ENCODE measurements at regions not wholly inside any gene's neighbourhood (a gene's known extent, or its start where the extent isn't known, plus 50 kb on each side); places are given as distances from the start of the nearest gene placed in this dataset.

- in situ Hi-C loops (cut with HindIII; ENCODE audit: low sequenced_read_pairs), result no loop called here
Observed at GRCh38 chr3:34277110-34277509, 478.7 kb downstream of the PDCD6IP start.

DNA sequence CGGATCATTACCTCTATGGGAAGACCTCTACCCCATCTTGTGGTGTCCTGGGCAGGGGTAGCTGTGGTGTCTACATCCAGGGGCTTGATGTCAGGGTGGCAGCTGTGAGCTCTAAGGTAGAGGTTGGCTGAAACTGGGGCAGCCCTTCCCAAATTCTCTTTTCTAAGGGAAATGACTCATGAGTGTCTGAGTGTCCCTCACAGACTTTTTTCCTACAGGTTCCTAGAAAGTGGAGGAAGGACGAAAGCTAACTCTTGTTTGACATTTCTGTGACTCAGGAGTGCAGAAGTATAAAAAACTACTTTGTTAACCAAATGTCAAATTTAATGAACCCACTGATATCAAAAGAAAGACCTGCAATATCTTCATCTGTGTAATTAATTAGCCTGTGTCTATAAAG is 481.5 kb downstream of the PDCD6IP start:
- in situ Hi-C loops (cut with HindIII; ENCODE audit: low sequenced_read_pairs), result no loop called here

DNA sequence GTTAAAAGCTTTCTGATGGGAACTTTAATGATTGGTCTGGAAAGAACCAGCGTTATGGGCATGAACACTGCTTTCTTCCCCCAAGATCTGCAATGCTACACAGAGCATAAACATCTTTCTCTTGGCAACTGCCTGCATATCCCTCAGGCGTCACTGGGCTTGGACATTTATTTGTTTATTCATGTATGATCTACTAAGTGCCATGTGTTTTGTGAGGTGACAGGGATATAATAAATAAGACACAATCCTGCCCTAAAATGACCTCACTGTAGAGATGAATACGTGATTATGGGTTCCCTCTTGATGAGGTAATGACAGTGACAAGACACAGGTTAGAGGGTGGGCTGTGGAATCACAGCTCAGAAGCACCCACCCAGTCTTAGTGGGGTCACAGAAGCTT is 485.3 kb downstream of the PDCD6IP start:
- in situ Hi-C loops (cut with HindIII; ENCODE audit: low sequenced_read_pairs), result no loop called here

GRCh38 chr3:34284959-34285826 is 486.8 kb downstream of the PDCD6IP start:
- in situ Hi-C loops (cut with HindIII; ENCODE audit: low sequenced_read_pairs), result no loop called here

DNA sequence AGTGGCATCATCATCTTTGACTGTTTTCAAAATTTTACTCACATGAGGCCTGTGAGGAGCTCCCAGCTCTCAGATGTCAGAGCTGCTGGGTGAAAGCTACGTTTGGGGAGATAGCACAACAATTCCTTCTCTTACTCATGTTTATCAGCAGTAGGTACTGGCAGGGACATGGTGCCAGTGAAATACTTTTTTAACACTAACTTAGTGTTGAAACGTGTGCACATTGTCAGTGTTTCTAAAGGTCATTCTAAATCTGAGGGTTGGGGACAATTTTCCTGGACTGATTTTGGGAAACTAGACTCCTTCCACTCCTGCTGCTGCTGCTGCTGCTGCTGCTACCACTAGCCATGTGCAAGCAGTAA is 487.4 kb downstream of the PDCD6IP start:
- in situ Hi-C loops (cut with HindIII; ENCODE audit: low sequenced_read_pairs), result no loop called here

DNA sequence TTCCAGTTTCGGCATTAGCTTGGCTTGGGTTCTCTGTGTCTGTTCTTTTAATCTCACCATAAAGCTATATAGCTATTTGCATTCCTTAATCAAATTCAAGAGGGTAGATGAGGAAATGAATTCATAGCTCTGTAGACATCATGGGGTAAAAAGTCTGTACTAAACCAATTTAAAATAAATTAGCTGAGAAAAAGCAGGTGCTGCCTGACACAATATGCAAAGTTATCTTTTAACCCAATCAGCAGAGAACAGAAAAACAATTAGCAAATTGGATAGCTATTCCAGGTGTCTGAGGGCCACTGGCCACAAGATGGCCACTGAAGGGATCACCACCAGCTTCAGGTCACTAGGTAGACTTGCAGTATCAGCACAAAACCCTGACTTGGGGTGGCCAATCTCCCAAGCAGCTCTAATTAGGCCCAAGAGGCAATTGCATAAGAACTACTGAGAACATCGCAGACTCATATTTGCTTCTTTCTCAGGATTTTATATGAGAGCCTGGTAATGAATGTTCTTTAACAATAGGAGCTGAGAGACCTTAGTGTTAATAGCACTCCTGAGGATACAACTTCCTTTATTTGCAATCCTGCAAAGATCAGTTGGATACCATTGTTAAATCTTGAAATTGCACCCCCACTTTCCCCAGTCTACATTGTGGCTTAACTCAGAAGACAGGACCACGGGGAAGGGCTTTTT is 494.3 kb downstream of the PDCD6IP start:
- in situ Hi-C loops (cut with HindIII; ENCODE audit: low sequenced_read_pairs), result no loop called here

DNA sequence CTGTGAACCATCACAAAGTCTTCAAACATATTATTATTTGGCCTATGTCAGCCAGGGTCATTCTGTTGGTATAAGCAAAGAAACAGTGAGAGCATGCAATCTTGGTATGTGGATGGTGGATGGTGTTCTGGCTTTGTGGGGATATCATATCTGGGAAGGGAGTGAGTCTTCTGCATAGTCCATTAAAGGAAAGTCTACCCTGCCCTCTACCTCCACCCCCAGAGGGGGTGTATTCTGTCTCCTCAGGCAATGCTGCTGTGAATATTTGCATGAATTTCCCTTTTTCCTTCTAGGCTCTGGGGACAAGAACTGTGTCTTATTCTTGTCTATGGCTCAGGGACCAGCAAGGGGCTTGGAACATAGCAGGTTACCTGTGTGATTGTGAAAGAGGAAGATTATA is 495.8 kb downstream of the PDCD6IP start:
- in situ Hi-C loops (cut with HindIII; ENCODE audit: low sequenced_read_pairs), result no loop called here

DNA sequence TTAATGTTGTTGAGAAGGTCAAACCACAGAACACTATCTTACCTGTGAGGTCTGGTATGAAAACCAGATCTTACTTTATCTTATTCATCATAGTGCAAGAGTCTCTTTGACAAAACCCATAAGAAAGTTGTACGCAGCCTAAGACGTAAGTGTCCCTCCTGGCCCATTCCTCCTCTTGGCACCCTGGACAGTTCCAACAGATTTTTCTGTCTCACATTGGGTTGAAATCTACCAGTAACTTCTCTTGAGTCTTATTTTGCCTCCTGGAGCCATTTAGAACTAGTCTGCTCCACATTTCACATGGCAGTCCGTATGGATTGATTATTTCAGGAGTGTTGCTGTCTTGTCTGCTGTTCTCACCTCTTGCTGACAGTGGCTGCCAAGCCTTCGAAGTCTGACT is 498.4 kb downstream of the PDCD6IP start:
- in situ Hi-C loops (cut with HindIII; ENCODE audit: low sequenced_read_pairs), result no loop called here

DNA sequence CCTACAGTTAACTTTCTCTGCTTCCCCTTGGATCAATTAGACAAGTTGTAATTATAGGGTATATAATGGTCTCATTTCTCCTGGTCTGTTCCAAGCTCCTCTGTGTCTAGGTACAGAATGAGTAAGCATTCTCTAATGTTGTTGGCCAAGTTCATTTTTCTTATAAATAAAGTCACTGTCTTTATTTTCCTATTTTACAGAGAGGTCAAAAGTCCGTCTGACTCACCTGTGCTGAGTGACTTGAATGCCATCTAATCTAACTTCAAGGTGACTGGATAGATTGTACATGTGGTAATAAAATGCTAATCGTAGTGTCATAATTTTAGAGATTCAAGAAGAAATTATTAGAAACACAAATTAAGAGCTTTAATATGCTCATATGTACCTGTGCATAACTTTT is 500.2 kb downstream of the PDCD6IP start:
- in situ Hi-C loops (cut with HindIII; ENCODE audit: low sequenced_read_pairs), result no loop called here

DNA sequence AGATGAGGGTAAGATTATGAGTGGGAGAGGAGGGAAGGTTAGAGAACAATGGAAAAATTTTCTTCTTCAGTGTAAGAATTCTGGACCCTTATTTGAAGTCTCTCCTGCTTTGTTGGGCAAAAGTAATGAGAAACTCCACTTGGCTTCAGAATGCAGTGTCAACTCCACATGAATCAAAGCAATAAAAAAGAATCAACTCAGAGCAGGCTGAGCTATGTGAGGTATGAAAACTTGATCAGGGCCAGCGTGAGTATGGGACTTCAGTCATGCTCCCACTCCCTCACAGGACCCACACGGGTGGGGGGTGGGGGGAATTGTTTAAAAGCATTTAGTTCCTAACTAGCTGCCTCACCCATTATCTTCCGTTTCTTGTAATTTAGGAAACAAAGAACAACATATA is 502.2 kb downstream of the PDCD6IP start:
- in situ Hi-C loops (cut with HindIII; ENCODE audit: low sequenced_read_pairs), result no loop called here

DNA sequence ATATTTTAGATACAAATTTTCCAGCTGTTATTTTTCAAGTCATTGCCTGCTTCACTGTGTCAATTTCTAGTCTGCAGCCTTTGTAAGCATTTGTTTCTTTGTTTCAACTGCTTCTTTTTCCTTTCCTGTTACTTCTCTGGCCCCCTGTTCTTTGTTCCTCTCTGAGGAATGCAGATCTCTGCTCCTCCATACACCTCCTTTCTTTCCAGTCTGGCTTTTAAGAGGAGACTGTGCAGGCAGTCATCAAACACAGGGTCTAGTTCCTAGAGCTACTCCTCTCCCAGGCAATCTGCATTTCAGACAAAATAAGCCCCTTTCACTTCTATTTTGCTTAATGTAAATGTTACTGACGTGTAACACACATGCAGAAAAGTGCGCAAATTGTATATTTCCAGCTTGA is 502.9 kb downstream of the PDCD6IP start:
- in situ Hi-C loops (cut with HindIII; ENCODE audit: low sequenced_read_pairs), result no loop called here

GRCh38 chr3:34305266-34305665 is 506.8 kb downstream of the PDCD6IP start:
- in situ Hi-C loops (cut with HindIII; ENCODE audit: low sequenced_read_pairs), result no loop called here

DNA sequence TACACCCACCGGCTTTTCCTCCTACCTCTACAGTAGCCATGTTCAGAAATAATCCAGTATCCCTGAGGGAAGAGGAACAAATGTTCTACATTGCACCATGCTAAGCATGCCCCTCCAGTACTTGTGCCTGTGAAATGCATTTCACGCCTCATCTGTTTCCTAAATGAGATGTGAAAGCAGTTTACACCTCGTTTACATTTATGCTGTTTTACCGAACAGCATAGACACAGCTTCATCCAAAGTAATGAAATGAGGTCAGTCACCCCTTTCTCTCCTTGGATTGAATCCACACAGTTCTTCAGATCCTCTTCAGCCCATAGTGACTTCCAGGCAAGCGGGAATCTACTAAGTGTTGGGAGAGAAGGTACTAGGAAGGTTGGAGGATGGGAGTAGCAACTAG is 514.3 kb downstream of the PDCD6IP start:
- in situ Hi-C loops (cut with HindIII; ENCODE audit: low sequenced_read_pairs), result no loop called here

GRCh38 chr3:34319881-34320280 is 521.5 kb downstream of the PDCD6IP start:
- in situ Hi-C loops (cut with HindIII; ENCODE audit: low sequenced_read_pairs), result loop anchor here (5.0 kb wide), 1 partner anchor 47 kb away; no protein-coding TSS in a partner anchor

GRCh38 chr3:34323517-34323916 is 525.1 kb downstream of the PDCD6IP start:
- in situ Hi-C loops (cut with HindIII; ENCODE audit: low sequenced_read_pairs), result no loop called here

GRCh38 chr3:34346656-34347055 is 548.2 kb downstream of the PDCD6IP start:
- in situ Hi-C loops (cut with HindIII; ENCODE audit: low sequenced_read_pairs), result no loop called here

DNA sequence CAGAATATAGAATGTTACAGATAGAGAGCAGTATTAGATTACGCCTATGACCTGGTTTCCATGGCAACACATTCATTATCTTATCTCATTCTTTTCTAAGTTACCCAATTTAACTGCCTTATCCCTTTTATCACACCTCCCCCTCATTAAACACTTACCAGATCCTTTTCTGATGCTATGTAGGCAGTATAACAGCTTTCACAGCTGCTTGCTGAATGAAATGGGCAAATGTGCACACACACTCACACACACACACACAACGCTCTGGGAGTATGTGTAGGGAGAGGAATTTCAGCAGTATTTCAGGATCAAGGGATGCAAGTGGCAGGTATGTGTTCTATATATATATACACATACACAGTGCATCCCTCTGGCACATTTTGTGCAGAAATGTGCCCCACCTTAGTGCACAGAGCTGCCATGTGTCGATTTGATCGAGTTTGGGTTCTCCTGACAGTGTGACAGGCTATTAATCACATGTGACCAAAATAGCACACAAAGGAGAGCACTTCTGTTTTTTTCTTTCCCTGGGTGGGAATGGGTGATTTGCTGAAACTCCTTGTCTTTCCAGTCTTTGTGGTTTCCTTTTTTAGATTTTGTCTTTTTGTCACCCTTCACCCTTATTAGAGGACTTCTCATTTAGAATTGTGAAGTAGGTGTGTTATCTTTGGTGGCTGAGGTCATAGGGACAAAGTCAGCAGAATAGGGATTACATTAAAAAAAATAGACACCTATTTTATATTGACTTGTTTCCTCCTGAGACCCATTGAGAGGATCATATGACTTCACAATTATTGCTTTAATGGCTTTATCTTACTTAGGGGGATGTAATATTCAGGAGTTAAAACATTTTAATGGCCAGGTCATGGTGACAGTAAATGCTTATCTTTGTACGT is 553.7 kb downstream of the PDCD6IP start:
- in situ Hi-C loops (cut with HindIII; ENCODE audit: low sequenced_read_pairs), result no loop called here

GRCh38 chr3:34352778-34353331 is 554.4 kb downstream of the PDCD6IP start:
- in situ Hi-C loops (cut with HindIII; ENCODE audit: low sequenced_read_pairs), result no loop called here

- in situ Hi-C loops (cut with HindIII; ENCODE audit: low sequenced_read_pairs), result no loop called here
Observed at GRCh38 chr3:34357461-34357860, 559.0 kb downstream of the PDCD6IP start.

- in situ Hi-C loops (cut with HindIII; ENCODE audit: low sequenced_read_pairs), result no loop called here
Observed at GRCh38 chr3:34359064-34359463, 560.6 kb downstream of the PDCD6IP start.

- in situ Hi-C loops (cut with HindIII; ENCODE audit: low sequenced_read_pairs), result no loop called here
Observed at GRCh38 chr3:34360713-34361112, 562.3 kb downstream of the PDCD6IP start.

Measured in endothelial cell of hepatic sinusoid (primary cell).